DND-41 (cell line): ENCODE measurements at regions not wholly inside any gene's neighbourhood (a gene's known extent, or its start where the extent isn't known, plus 50 kb on each side); places are given as distances from the start of the nearest gene placed in this dataset.
"Not testable (repeated sequence)": the region's sequence is repeated elsewhere in the genome, so short reads cannot be mapped to it uniquely, and the experiment has no call there.

Experiments used
- ATAC-seq: fragments of 200-7000 bp; cut with Tn5 transposase; 3 replicates; pipeline ENCODE4 v1.9.1; 2021; ENCODE audit warnings: low read depth; ENCODE audit not compliant: insufficient read depth
- DNase-seq: peaks from one replicate; pipeline ENCODE4 v3.0.0-alpha.2; 2020
- H2AFZ ChIP-seq: 2 replicates; pipeline ENCODE4 v1.6.0; 2012; ENCODE audit warnings: low read depth, low read length
- H3K27ac ChIP-seq: 2 replicates; pipeline ENCODE4 v1.5.1; 2012; ENCODE audit warnings: low read length, inconsistent platforms
- H3K27me3 ChIP-seq: fragments of 200-600 bp; sonication (generic); 2 replicates; pipeline ENCODE4 v1.6.0; 2012; ENCODE audit warnings: low read length, mild to moderate bottlenecking, inconsistent platforms; ENCODE audit not compliant: insufficient read depth, poor library complexity
- H3K36me3 ChIP-seq: 2 replicates; pipeline ENCODE4 v1.5.1; 2012; ENCODE audit warnings: low read length, inconsistent platforms; ENCODE audit not compliant: insufficient read depth
- H3K4me1 ChIP-seq: 2 replicates; pipeline ENCODE4 v1.5.1; 2012; ENCODE audit warnings: mild to moderate bottlenecking, low read length; ENCODE audit not compliant: insufficient read depth
- H3K4me2 ChIP-seq: 2 replicates; pipeline ENCODE4 v1.6.0; 2012; ENCODE audit warnings: mild to moderate bottlenecking, moderate library complexity, low read length, inconsistent platforms; ENCODE audit not compliant: insufficient read depth
- H3K4me3 ChIP-seq, 2 experiments: fragments of 200-600 bp in 1 of 2; shearing (Covaris generic) in 1 of 2; 2 replicates each; pipeline ENCODE4 v1.5.1; 2012 to 2016; ENCODE audit warnings: inconsistent platforms in 2 of 2, low read length in 2 of 2, mild to moderate bottlenecking in 2 of 2, low read depth in 1 of 2, moderate library complexity in 1 of 2
- H3K79me2 ChIP-seq: 2 replicates; pipeline ENCODE4 v1.6.0; 2012; ENCODE audit warnings: low read length, inconsistent platforms; ENCODE audit not compliant: insufficient read depth
- H3K9ac ChIP-seq: 2 replicates; pipeline ENCODE4 v1.6.0; 2012; ENCODE audit warnings: low read depth, mild to moderate bottlenecking, inconsistent platforms, low read length, moderate library complexity
- H3K9me3 ChIP-seq: 2 replicates; pipeline ENCODE4 v1.5.1; 2012; ENCODE audit warnings: low read length, moderate library complexity, mild to moderate bottlenecking, inconsistent platforms; ENCODE audit not compliant: insufficient read depth, severe bottlenecking
- H4K20me1 ChIP-seq: 2 replicates; pipeline ENCODE4 v1.6.0; 2012; ENCODE audit warnings: low read length; ENCODE audit not compliant: insufficient read depth
- EZH2 ChIP-seq: IDR thresholded peaks from 3 replicates; pipeline ENCODE4 v1.6.1; 2012; ENCODE audit warnings: borderline replicate concordance, low read depth, mild to moderate bottlenecking, moderate library complexity, low read length, inconsistent platforms; ENCODE audit not compliant: severe bottlenecking
- TF ChIP-seq, protein P1 (sequence below): IDR thresholded peaks from 2 replicates; pipeline ENCODE4 v1.5.1; 2012; ENCODE audit warnings: borderline replicate concordance, low read length, moderate library complexity, mild to moderate bottlenecking; ENCODE audit not compliant: poor library complexity, severe bottlenecking; ENCODE audit errors: extremely low read depth

DNA sequence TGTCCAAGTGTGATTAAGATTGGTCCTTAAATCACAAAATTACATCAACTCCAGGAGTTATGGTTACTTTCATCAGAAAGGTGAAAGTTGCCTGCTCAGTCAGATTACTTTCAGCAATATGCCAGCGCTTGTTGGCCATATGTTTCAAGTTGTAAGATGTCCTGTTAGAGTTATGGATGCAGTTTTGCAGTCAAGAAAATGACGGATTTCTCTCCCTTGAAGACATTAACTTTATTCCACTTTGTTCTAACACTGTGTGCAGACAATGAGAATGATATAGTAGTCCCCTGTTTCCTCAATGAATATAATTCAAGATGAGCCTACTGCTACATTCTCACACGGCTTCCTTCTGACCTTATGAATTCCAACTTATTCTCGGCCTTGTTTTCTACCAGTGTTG, 295.0 kb upstream of the ADGRL3 start:
- ATAC-seq (no peak), DNase-seq (no peak)
- Histone ChIP-seq H3K27me3 (no peaks in the 10 kb centered on the region), H4K20me1 (no peaks in the 10 kb centered on the region), H3K4me1 (no peaks in the 10 kb centered on the region), H3K9ac (no peak overlapping the region), H2AFZ (no peak overlapping the region), H3K4me2 (no peak overlapping the region), H3K36me3 (no peaks in the 10 kb centered on the region), H3K79me2 (no peaks in the 10 kb centered on the region), H3K9me3 (no peaks in the 10 kb centered on the region), H3K4me3 (no peak overlapping the region), H3K27ac (no peak overlapping the region)
- no peak for TF ChIP-seq EZH2
- TF ChIP-seq, protein P1, sequence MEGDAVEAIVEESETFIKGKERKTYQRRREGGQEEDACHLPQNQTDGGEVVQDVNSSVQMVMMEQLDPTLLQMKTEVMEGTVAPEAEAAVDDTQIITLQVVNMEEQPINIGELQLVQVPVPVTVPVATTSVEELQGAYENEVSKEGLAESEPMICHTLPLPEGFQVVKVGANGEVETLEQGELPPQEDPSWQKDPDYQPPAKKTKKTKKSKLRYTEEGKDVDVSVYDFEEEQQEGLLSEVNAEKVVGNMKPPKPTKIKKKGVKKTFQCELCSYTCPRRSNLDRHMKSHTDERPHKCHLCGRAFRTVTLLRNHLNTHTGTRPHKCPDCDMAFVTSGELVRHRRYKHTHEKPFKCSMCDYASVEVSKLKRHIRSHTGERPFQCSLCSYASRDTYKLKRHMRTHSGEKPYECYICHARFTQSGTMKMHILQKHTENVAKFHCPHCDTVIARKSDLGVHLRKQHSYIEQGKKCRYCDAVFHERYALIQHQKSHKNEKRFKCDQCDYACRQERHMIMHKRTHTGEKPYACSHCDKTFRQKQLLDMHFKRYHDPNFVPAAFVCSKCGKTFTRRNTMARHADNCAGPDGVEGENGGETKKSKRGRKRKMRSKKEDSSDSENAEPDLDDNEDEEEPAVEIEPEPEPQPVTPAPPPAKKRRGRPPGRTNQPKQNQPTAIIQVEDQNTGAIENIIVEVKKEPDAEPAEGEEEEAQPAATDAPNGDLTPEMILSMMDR, result no peak

DNA sequence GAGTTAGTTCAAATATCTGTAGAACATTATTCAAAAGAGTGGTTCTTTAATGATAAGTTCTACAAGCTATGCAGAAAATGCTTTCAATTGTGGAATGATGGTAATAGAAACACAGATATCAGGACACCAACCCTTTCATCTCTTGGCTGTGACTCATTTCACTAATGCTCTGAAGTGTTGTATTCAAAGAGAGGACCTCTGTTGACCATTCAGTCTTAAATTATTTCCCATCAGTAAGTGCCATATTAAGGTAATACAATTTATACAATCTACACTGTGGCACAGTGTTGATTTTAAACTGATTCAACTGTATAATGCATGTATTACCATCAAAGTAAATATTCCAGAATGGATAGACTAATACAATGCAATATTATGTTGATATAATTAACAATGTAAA, 289.0 kb upstream of the ADGRL3 start:
- H3K27ac ChIP-seq, result no peak overlapping the region
- H3K4me3 ChIP-seq, result no peak overlapping the region
- DNase-seq (no peak), ATAC-seq (no peak)
- H3K27me3 ChIP-seq, result no peaks in the 10 kb centered on the region
- H3K4me2 ChIP-seq, result no peak overlapping the region
- no peak for TF ChIP-seq EZH2
- TF ChIP-seq, protein P1, result no peak
- H3K9ac ChIP-seq, result no peak overlapping the region
- H2AFZ ChIP-seq, result no peak overlapping the region
- no peaks in the 10 kb centered on the region for H3K36me3 ChIP-seq
- no peaks in the 10 kb centered on the region for H3K4me1 ChIP-seq
- H4K20me1 ChIP-seq, result no peaks in the 10 kb centered on the region
- no peaks in the 10 kb centered on the region for H3K79me2 ChIP-seq
- no peaks in the 10 kb centered on the region for H3K9me3 ChIP-seq

DNA sequence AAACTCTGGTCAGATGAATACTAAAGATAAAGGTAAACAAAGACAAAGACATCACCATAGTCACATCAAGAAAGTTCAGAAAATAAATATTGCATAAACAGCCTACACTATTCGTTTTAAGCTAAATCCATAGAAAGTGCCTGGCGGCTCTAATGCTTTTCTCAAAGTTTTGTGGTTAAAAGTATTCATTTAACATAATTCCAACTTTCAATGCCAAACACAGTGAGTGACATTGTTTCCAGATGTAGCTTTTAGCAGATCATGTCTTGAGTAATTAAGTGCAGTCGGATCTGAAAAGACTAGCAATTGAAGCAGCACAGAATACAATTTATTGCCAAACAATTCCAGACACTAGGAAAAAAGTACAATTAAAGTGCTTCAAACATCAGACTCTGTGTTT, 287.1 kb upstream of the ADGRL3 start:
- H3K4me2 ChIP-seq, result no peak overlapping the region
- H2AFZ ChIP-seq, result no peak overlapping the region
- DNase-seq, result no peak
- H3K36me3 ChIP-seq, result no peaks in the 10 kb centered on the region
- H3K4me1 ChIP-seq, result no peaks in the 10 kb centered on the region
- no peaks in the 10 kb centered on the region for H3K79me2 ChIP-seq
- H3K9me3 ChIP-seq, result no peaks in the 10 kb centered on the region
- H3K27me3 ChIP-seq, result no peaks in the 10 kb centered on the region
- H3K27ac ChIP-seq, result no peak overlapping the region
- TF ChIP-seq EZH2, result no peak
- TF ChIP-seq, protein P1, result no peak
- H3K4me3 ChIP-seq, result no peak overlapping the region
- no peak overlapping the region for H3K9ac ChIP-seq
- no peaks in the 10 kb centered on the region for H4K20me1 ChIP-seq
- no peak for ATAC-seq

DNA sequence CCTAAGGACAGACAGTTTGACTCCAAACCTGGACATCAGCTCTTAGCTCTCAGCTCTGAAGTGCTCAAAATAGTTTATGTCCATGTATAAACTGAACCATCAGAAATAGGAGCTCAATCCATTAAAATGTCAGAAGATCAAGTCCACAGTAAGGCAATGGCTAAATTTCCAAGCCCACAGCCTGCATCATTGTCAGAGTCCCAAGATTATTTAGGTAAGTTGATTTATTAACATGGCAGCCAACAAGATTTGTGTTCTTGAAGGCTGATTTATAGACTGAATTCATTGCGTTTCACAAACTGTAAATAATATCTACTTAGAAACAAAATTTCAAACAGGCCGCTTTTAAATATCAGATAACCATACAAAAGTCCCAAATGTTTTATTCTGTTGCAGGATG, 286.5 kb upstream of the ADGRL3 start:
- Histone ChIP-seq H3K79me2 (no peaks in the 10 kb centered on the region), H3K27me3 (no peaks in the 10 kb centered on the region), H3K9me3 (no peaks in the 10 kb centered on the region), H3K4me2 (no peak overlapping the region), H4K20me1 (no peaks in the 10 kb centered on the region), H3K4me3 (no peak overlapping the region), H3K27ac (no peak overlapping the region), H3K36me3 (no peaks in the 10 kb centered on the region), H2AFZ (no peak overlapping the region), H3K9ac (no peak overlapping the region), H3K4me1 (no peaks in the 10 kb centered on the region)
- DNase-seq (no peak), ATAC-seq (no peak)
- no peak for TF ChIP-seq EZH2
- TF ChIP-seq, protein P1, result no peak

DNA sequence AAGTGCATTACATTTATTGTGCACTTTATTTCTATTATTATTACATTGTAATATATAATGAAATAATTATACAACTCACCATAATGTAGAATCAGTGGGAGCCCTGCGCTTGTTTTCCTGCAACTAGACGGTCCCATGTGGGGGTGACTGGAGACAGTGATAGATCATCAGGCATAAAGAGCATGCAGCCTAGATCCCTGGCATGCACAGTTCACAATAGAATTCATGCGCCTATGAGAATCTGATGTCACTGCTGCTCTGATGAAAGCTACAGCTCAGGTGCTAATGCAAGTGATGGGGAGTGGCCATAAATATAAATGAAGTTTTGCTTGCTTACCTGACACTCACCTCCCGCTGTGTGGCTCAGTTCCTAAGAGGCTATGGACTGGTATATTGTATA, 278.4 kb upstream of the ADGRL3 start:
- not testable (repeated sequence) for H3K4me3 ChIP-seq, DNase-seq, H3K4me1 ChIP-seq, ATAC-seq, H2AFZ ChIP-seq, H3K9ac ChIP-seq, H4K20me1 ChIP-seq, H3K9me3 ChIP-seq, H3K4me2 ChIP-seq, H3K79me2 ChIP-seq, H3K27ac ChIP-seq, H3K27me3 ChIP-seq, H3K36me3 ChIP-seq
